ENCODE measurements at regions not wholly inside any gene's neighbourhood (a gene's known extent, or its start where the extent isn't known, plus 50 kb on each side); places are given as distances from the start of the nearest gene placed in this dataset.

DNA sequence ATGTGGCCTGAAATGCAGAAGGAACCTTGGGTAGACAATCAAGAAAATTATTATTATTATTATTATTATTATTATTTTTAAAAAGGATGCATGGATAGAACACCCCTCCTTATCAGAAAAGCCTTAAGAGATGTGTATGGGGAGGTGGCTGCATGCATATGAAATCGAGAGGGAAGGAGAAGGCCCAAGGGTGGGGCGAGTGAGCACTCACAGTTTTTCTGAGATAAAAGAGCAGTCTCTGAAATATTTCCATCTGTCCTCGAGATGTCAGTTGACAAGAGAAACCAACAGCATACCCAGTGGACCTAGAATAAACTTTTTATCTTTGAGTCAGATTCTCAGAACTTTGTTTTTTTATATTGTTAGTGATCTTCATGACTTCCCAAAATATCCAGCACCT lies 282.9 kb downstream of the GPD2 start:
- TF ChIP-seq, protein P1, sequence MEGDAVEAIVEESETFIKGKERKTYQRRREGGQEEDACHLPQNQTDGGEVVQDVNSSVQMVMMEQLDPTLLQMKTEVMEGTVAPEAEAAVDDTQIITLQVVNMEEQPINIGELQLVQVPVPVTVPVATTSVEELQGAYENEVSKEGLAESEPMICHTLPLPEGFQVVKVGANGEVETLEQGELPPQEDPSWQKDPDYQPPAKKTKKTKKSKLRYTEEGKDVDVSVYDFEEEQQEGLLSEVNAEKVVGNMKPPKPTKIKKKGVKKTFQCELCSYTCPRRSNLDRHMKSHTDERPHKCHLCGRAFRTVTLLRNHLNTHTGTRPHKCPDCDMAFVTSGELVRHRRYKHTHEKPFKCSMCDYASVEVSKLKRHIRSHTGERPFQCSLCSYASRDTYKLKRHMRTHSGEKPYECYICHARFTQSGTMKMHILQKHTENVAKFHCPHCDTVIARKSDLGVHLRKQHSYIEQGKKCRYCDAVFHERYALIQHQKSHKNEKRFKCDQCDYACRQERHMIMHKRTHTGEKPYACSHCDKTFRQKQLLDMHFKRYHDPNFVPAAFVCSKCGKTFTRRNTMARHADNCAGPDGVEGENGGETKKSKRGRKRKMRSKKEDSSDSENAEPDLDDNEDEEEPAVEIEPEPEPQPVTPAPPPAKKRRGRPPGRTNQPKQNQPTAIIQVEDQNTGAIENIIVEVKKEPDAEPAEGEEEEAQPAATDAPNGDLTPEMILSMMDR (IDR thresholded peaks at IDR 0.05), result no peak
- TF ChIP-seq POLR2A (IDR thresholded peaks at IDR 0.05), result no peak
